Fibroblast of the aortic adventitia (primary cell): ENCODE measurements at regions not wholly inside any gene's neighbourhood (a gene's known extent, or its start where the extent isn't known, plus 50 kb on each side); places are given as distances from the start of the nearest gene placed in this dataset.

Experiments used
- DNase-seq: peaks from one replicate; pipeline ENCODE4 v3.0.0-alpha.2; 2010; ENCODE audit warnings: low read depth
- H3K4me3 ChIP-seq: 2 replicates; pipeline ENCODE4 v1.5.1; 2011; ENCODE audit warnings: low read depth, mild to moderate bottlenecking, control low read depth, low read length, moderate library complexity
- TF ChIP-seq, protein P1 (sequence below): IDR thresholded peaks from 2 replicates; pipeline ENCODE4 v1.5.1; 2011; ENCODE audit warnings: mild to moderate bottlenecking, low read length, control low read depth, inconsistent platforms; ENCODE audit not compliant: insufficient read depth

DNA sequence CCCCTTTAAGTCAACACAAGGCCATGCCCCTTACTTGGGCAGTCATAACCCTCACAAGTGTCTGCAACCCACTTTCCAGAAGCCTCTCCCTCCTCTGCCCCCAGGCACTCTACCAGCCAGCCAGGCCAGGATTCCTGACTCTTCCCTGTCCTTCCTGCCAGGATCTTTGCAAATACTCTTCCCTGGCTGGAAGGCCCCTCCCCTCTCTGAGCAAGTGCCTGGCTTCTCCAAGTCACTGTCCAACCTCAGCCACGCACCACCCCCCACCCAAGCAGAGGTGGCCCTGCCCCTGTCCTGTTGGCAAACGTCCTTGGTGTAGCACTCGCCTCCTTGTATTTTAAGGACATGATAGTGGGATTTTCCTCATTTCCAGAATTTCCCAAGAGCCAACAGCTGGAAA is 54.7 kb upstream of the USP3 start:
- TF ChIP-seq, protein P1, sequence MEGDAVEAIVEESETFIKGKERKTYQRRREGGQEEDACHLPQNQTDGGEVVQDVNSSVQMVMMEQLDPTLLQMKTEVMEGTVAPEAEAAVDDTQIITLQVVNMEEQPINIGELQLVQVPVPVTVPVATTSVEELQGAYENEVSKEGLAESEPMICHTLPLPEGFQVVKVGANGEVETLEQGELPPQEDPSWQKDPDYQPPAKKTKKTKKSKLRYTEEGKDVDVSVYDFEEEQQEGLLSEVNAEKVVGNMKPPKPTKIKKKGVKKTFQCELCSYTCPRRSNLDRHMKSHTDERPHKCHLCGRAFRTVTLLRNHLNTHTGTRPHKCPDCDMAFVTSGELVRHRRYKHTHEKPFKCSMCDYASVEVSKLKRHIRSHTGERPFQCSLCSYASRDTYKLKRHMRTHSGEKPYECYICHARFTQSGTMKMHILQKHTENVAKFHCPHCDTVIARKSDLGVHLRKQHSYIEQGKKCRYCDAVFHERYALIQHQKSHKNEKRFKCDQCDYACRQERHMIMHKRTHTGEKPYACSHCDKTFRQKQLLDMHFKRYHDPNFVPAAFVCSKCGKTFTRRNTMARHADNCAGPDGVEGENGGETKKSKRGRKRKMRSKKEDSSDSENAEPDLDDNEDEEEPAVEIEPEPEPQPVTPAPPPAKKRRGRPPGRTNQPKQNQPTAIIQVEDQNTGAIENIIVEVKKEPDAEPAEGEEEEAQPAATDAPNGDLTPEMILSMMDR, result no peak
- no peak overlapping the region for H3K4me3 ChIP-seq
- DNase-seq, result no peak

GRCh38 chr15:63450884-63451225 is 53.5 kb upstream of the USP3 start:
- TF ChIP-seq, protein P1, result no peak
- no peak overlapping the region for H3K4me3 ChIP-seq
- no peak for DNase-seq

DNA sequence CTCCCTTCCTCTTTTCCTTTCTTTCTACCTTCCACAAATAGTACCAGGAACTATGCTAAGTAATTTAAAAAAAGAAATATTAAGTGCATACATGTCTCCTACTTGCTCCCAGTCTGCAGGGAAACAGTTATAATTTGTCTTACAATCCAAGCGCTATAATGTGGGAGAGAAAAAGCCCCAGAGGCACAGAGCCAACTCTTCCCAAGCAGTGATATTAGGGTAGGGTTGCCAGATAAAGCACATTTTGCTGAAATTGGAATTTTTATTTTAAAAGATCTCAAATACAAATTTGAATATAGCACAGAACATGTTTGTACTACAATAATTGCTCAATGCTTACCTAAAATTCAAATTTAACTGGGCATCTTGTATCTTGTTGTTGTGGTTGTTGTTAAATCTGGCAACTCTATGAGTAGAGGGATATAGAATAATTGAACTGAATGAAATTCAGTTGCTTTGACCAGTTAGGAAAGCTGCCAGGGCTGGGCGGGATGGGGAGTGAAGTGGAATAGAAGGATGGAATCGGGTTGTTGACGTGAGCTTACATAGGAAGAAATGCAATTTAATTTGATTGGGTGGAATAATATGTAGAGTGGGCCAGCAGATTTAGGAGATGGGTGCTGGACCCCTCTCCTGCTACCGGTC is 52.6 kb upstream of the USP3 start:
- DNase-seq, result no peak
- TF ChIP-seq, protein P1, result no peak
- H3K4me3 ChIP-seq, result no peak overlapping the region

DNA sequence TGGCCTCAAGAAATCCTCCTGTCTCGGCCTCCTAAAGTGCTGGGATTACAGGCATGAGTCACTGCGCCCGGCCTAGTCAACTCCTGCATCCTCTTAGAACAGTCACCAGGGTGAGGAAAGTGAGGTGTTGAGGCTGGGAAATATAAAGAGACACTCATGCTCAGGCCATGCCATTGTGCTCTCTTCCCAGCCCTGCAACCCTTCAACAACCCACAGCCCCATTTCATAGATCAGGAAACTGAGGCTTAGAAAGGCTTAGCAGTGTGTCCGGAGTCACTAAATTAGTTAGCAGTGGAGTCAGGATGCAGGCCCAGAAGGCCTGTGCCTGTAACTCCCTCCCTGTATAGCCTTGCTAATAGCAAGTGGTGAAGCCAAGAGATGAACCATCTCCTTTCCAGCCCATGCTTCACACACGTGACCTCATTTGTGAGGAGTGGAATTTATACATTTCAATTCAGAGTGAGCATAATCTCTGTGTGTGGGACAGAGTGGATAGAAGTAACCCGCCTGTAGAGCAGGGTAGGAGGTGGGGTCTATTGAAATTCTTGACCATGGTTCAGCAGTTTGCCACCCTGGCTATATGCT is 51.7 kb upstream of the USP3 start:
- DNase-seq, result no peak
- no peak overlapping the region for H3K4me3 ChIP-seq
- TF ChIP-seq, protein P1, result no peak

- no peak for DNase-seq
- H3K4me3 ChIP-seq, result no peak overlapping the region
- TF ChIP-seq, protein P1, result no peak
Measured at GRCh38 chr15:63453186-63453905, 51.0 kb upstream of the USP3 start.

DNA sequence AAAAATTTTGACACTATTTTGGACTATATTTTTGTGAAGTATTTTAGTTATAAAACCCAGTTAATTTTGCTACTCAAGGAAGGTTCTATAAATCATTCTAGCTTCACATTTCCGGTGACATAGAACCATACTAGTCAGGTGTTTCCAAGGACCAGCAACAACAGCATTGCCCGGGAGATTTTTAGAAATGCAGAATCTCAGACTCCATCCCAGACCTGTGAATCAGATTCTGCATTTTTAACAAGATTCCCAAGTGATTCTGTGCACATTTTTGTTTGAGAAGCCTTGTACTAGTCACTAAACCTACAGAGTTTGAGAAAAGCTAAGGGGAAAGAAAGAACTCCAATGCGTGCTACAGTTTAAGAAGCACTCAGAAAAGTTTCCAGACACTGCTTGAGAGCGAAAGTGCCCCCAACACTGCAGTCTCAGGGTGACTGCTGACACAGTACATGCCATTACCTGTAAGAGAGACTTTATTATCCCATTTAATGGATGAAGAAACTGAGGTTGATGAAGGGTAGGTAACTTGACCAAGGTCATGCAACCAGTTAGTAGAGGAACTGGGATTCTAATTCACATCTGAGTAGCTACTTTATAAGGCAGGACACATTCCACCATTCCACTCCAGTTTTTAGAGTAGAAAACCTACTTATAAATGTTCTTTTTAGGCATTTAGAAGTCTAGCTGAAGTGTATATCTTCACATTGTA is 49.7 kb upstream of the USP3 start:
- TF ChIP-seq, protein P1, result no peak
- no peak overlapping the region for H3K4me3 ChIP-seq
- no peak for DNase-seq
